Breast epithelium (tissue), 3 donors: ENCODE measurements at regions not wholly inside any gene's neighbourhood (a gene's known extent, or its start where the extent isn't known, plus 50 kb on each side); places are given as distances from the start of the nearest gene placed in this dataset.

Source experiments
- POLR2A ChIP-seq: fragments of 450-650 bp; IDR thresholded peaks from one replicate; pipeline ENCODE4 v1.6.1; 2016; ENCODE audit warnings: antibody characterized with exemption, mild to moderate bottlenecking, moderate library complexity
- TF ChIP-seq, protein P1 (sequence below), 3 donors: fragments of 450-650 bp; IDR thresholded peaks; one replicate each; pipeline ENCODE4 v1.5.1; 2016 to 2017; ENCODE audit warnings: antibody characterized with exemption in 3 of 3, mild to moderate bottlenecking in 3 of 3, moderate library complexity in 3 of 3

DNA sequence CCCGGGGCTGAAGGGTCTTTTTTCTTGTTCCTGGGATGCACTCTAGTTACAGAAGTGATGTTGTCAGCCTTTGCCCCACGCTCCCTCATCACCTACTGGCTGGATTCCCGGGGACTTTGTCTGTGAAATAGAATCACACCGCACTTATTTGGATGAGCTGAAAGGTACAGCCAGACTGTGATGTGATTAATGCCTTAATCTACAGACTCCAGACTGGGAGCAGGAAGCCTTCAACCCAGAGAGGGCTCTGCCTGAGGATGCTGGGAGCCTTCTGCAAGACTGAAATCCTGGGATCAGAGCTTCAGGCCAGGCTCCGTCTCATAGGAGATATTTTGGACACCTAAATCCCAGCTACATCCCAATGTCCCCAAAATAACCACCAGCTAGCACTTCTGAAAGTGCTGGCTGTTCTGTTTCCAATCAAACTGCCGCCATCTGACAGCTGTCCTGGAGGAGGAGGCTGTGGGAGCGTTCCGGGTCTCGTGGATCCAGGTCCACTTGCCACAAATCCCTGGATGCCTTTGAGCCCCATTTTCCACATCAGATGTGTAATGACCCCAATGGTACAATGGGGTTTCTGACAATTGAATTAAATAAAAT is 688.5 kb downstream of the TBC1D22A start:
- TF ChIP-seq, protein P1, sequence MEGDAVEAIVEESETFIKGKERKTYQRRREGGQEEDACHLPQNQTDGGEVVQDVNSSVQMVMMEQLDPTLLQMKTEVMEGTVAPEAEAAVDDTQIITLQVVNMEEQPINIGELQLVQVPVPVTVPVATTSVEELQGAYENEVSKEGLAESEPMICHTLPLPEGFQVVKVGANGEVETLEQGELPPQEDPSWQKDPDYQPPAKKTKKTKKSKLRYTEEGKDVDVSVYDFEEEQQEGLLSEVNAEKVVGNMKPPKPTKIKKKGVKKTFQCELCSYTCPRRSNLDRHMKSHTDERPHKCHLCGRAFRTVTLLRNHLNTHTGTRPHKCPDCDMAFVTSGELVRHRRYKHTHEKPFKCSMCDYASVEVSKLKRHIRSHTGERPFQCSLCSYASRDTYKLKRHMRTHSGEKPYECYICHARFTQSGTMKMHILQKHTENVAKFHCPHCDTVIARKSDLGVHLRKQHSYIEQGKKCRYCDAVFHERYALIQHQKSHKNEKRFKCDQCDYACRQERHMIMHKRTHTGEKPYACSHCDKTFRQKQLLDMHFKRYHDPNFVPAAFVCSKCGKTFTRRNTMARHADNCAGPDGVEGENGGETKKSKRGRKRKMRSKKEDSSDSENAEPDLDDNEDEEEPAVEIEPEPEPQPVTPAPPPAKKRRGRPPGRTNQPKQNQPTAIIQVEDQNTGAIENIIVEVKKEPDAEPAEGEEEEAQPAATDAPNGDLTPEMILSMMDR (IDR thresholded peaks at IDR 0.05) = no peak
- no peak for TF ChIP-seq POLR2A
